Activated CD4-positive, alpha-beta T cell treated with anti-CD3 and anti-CD28 coated beads, Interleukin-2, amount 50 U/mL, for 16 hours (primary cell): ENCODE measurements at regions not wholly inside any gene's neighbourhood (a gene's known extent, or its start where the extent isn't known, plus 50 kb on each side); places are given as distances from the start of the nearest gene placed in this dataset.

Experiments used
- DNase-seq: peaks from one replicate; pipeline ENCODE4 v3.0.0-alpha.2; 2020

DNA sequence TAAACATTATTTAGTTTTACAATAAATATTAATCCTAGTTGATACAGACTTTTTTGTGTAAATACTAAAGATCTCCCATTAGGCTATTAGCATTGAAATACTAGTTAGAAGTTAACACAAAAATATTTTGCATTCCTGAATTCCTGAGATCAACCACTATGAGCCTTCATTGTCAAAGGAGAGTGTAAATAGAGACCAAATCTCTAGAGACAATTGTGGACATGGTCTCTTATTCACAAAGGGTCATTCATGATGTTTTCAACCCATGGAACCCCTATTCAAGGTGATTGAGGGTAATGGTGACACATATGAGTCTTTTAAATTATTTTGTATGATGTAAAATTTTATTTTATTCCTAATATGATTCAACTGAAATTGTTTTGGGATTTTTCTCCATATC, 1454.8 kb upstream of the LRRTM3 start:
- no peak for DNase-seq

DNA sequence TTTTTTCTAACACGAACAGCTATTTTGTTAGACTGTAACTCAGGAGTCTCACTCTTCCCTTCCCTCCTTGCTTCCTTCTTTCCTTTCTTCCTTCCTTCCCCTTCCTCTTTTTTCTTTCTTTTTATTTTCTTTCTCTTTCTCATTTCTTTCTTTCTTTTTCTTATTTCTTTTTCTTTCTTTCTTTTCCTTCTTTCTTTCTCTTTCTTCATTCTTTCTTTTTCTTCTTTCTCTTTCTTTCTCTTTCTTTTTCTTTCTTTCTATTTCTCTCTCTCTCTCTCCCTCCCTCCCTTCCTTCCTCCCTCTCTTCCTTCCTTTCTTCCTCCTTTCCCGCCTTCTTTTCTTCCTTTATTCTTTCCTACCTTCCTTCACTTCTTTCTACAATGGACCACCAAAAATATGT, 1443.0 kb upstream of the LRRTM3 start:
- DNase-seq: no peak

DNA sequence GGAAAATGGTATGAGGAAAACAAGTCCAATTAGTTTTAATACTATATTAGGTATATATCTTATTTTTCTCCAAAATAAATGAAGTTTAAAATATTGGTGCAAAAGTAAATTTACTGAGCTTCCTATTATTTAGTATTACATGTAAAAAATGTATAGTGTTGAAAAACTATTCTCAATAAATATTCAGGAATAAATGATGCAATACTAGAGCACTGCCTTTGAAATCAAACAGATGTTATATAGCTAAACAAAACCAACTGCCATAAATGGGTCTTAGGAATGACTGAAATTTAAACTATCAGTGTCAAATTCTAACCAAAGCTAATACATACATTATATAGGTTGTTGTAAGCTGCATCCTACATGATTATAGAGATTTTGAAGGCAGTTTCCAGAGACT, 1434.0 kb upstream of the LRRTM3 start:
- no peak for DNase-seq

DNA sequence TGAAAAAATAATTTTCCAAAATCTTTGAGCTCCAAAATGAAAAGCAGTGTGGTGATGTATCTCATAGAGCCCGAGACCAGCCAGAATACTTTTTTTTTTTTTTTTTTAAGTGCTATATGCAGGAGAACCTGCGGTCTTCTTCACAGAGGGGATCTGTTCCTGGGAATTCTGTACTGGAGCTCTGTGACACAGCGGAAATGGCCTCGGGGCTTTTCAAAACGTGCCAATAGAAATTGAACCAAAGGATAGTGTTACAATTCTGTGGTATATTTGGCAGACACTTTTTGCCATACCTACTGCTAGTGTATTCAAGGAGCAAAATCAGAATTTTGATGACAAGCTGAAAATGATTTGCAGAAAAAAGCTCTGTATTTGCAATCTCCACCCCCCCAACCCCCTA, 1429.3 kb upstream of the LRRTM3 start:
- DNase-seq: no peak

DNA sequence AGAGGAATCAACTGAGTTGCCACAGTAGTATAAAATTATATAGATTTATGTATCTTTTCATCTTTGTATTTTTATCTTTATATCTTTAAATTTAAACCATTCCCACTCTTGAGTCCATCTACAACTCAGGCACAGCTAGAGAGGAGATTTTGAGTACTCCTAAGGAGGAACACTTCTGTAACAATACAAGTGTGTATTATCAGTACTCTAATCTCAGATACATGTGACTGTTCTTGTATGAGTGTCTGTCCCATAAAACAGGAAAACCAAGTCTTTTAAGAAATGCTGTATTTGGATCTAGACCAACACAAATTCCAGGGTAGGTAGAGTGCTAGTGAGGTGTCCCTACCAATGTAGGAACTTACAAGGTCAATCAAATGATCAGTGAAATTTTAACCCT, 1428.0 kb upstream of the LRRTM3 start:
- DNase-seq: no peak

DNA sequence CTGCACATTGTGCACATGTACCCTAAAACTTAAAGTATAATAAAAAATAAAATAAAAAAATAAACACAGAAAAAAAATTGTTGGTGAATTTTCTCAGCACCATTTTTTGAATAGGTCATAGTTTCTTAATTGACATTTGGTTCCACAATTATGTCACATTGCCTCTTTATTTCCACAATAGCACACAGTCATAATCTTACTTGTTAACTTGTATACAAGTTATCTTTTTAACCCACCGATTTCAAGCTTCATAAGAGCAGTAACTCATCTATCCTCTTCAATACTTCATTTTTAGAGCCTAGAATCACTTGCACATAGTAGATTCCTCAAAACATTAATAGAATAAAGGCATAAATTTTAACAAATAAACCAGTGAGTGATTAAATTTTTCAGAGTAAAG, 1425.1 kb upstream of the LRRTM3 start:
- DNase-seq: no peak

DNA sequence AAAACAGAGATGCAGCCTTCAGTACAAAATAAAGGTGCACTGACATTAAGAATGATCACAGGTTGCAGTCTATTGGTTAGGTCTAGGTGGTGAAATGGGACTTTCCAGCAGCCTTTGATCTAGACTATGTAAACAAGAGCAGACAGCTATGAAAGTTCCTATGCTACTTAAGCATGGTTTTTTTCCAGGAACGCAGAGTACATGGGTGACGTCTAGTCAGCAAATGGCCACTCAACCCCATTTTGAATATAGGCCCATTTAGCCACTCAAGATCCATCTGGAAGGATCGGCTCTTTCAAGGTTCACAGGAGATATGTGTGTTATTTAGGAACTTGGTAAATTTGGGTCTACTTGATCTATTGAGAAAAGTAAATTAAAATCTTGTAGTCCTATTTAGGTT, 1424.6 kb upstream of the LRRTM3 start:
- peak; percentile 5 for DNase-seq

DNA sequence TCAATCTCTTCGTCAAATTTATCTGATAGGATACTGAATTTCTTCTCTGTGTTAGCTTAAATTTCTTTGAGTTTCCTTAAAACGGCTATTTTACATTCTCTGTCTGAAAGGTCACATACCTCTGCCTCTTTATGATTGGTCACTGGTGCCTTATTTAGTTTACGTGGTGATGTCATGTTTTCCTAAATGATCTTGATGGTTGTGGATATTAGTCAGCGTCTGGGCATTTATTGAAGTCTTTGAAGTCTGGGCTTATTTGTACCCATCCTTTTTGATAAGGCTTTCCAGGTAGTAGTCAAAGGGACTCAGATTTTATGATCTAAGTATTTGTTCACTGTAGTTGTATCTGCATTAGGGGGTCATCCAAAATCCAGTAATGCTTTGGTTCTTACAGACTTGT, 1407.5 kb upstream of the LRRTM3 start:
- DNase-seq: no peak

DNA sequence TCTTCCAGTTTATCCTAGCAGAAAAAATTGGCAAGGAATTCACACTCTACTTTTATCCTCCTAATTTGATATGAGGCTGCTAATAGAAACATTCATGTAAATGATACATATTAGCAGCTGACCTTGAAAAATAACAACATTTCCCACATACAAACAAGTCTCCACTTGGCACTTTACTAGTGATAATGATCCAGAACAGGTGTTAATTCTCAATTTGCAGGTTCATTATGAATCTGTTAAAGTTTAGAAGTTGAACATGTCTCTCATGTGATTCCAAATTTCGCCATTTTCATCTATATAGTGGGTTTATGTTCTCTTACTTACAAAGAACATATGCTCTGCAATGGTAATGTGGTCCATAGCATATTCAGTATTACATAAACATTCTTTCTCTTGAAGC, 1396.8 kb upstream of the LRRTM3 start:
- no peak for DNase-seq

DNA sequence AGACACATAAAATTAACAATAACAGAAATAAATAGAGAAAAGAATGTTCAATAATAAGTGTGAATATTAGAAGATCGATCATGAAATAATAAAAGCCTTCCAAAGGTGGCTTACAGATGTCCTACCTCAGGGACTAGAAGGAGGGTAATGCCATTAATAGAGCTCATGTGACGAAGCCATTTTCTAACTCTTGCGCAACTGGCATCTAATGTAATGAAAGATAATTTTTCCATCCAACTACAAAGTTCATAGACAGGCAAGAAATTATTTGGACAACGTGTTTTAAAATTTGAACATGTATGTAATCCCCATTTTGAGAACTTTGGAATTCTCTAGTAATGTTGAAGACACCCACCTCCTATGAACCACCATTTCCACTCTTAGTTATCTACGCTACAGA, 1394.3 kb upstream of the LRRTM3 start:
- DNase-seq: no peak

DNA sequence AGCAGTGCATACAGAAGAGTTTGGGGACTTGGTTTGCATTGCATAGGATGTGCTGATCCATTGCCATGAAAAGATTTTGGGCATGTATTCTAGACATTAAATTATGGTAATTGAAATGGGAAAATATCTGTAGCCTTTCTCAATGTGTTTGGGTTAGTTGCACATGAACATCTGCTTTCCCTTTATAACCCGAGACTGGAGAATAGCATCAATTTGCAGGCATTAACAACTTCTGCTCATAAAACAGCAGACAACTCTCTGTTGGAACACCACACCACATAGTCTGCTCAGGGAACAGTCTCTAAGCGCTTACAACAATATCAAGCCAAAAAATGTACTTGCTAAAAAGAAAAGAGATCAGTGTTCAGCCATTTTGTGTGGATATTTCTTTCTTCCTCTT, 1391.1 kb upstream of the LRRTM3 start:
- DNase-seq: no peak

DNA sequence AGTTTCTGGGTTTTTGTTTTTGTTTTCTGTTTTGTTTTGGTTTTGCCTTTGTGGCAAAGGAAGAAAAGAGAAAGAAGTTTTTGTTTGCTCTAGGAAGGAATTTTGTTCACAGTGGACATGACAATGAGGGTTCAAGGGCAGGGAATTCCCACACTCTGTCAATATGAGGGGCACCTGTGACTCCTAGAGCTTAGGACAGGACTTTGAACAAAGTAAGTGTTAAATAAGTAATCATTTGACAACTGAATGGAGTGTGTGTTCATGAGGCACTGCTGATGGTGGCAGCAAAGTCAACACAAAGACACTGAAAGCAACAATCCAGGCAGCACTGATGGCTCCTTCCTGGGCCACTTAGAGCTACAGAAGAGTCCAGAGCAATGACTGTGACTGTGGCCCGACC, 1381.1 kb upstream of the LRRTM3 start:
- DNase-seq: no peak

DNA sequence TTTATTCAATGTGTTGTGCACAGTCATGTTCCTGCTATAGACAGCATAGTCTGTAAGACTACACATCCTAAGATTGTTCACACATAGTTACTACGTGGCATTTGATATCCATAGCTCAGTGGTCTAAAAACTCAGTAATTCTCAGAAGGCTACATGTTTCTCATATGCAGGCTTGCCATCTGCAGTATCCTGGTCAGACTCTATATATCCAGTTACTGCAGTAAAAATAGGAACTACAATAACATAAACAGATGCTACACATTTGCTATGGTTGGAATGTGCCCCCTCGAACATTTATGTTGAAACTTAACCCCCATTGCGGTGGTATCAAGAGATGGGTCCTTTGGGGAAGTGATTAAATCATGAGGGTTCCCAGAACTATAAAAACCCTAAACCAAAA, 1377.8 kb upstream of the LRRTM3 start:
- no peak for DNase-seq

DNA sequence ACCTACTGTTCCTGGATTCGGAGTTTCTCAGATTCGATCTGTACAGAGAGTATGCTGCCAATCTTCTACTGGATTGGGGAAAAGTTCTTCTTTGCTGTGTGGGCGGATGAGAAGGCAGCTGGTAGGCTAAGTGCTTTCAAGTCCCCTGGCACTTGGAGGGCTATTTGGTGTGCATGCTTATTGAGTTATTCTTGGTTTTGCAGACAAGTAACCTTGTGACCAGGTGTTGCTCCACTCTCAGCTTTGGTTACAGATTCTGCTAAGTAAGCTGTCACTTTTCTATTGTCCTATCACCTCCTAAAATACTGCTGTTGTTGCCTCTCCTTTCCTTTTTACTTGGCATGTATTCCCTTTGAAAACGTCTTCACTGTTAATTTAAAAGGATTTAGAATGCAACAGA, 1375.1 kb upstream of the LRRTM3 start:
- DNase-seq: no peak

DNA sequence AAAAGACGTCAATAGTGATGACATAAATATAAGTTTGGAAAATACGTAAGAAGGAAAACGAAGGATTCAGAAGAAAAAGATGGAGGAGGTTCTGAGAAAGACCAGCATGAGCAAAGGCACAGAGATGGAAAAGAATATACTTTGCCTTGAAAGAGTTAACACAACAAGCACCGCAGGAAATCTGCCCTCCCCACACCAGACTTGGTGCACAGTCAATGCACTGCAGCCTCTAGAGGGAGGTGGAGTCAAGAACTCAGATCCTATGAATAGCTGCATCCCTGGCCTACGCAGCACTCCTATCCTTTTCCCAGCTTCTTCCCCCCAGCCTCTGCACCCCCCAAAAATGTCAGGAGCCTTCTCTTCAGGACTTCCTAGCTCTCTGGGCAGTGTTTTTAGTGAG, 1370.6 kb upstream of the LRRTM3 start:
- no peak for DNase-seq

DNA sequence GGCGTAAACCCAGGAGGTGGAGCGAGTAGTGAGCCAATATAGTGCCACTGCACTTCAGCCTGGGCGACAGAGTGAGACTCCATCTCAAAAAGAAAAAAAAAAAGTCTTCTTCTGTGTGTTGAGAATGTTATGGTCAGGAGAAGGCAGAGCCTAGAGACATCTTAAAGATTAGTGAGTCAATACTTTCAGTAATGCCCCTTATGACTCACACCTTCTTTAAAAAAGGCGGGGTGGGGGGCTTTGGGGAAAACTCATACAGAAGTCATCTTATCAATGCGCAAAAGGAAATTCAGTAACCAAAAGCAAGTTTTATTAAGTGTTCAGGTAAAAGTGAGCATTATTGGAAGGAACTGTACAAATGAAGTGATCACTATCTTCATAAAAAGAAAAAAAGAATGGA, 1369.8 kb upstream of the LRRTM3 start:
- no peak for DNase-seq

DNA sequence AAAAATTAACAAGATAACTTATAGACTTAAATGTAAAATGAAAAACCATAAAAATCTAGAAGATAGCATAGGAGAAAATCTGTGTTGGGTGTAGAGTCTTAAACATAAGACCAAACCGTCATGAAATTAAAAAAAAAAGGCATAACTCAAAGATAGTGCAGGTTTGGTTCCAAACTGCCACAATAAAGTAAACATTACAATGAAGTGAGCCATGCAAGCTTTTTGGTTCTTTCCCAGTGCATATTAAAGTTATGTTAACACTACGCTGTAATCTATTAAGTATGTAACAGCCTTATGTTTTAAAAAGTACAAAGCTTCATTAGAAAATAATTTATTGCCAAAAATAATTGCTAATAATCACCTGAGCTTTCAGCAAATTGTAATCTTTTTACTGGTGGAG, 1366.5 kb upstream of the LRRTM3 start:
- no peak for DNase-seq

DNA sequence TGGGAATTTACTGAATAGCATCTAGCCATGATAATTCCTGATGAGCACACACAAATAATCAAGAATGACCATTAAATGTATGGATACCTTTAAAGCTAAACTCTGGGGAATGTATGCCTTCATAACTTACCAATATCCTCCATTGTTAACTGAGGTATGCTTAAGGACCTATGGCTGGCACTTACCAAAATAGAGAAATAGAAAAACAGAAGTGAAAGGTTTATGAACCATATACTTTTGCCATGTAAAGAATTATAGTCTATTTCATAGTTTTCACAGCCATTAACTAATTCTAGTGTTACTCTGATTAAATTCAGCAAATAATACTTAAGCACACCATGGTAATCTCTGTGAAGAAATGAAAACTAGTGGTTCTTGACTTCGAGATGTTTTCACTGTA, 1360.6 kb upstream of the LRRTM3 start:
- DNase-seq: no peak

DNA sequence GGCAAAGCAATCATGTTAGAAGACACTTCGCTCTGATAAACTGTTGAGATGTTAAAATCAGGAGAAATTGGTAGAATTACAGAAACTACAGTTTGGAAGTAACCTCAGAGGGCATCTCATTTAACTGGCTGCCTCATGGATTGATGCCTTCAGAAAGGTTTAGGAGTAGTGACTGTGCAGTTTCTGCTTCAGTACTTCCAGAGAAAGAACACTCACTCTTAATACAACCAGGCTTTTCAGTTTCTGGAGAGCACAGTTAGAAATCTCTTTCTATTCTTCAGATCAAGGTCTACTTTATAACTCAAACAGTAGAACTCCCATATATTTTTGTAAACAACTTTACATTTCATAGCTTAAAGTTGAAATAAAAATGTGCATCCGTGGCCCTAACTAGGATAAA, 1358.9 kb upstream of the LRRTM3 start:
- DNase-seq: no peak

DNA sequence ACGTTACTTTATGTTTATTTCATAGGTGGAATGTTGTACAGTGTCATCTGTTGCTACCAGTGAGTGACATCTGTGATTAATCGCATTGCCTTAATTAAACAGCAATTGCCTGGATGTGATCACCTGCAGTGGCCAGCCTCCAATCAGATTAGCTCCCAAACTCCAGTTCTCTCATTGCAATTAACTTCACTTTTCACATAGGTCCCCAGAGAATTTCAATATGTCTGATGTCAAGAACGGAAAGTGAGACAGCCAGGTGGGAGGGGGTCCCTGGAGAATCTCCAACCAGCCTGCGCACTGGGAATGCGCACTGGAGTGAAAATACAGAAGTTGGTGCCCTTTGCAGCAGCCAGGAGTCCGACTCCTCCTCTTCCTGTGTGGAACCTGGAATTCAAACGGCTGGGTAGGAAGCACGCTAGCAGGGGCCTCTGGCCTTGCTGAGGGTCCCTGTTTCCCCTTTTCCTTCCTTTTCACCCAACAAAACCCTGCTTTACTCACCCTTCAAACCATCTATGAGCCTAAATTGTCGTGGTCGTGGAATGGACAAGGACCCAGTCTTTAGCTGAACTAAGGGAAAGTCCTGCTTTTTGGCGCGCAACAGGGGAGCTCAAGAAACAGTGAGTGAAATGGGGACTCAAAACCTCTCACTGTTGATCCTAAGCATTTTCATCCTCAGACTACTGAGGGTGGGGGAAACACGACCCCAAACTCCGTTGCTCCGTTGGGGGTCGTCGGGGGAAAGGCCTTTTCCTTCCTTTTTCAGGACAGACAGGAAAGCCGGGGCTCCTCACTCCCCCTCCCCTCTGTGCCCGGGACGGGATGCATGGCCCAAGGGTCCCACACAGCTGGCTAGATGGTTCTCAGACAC, 1355.5 kb upstream of the LRRTM3 start:
- no peak for DNase-seq

DNA sequence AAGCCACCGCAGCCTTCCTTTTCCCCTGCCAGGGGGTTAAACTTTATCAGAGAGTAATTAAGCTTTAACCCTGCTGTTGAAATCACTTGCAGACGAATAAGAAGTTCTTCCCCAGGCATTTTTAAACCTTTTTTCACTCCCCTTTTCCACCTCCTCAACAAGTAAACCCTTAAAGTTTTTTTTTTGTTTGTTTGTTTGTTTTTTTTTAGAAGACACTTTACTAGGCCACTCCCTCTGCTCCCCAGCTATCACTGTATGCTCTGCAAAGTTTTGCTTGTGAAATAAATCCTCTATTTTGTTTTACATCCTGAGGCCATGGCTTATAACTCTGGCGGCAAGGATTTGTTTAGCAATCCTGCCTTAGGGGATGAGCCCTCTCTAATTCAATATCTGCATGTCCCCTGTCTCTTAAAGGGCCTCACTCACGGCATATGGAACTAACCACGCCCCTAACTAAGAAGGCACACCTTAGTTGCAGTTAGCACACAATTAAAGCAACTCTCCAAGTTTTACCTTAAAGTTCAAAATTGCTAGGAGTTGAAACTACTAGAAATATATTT, 1354.7 kb upstream of the LRRTM3 start:
- no peak for DNase-seq

DNA sequence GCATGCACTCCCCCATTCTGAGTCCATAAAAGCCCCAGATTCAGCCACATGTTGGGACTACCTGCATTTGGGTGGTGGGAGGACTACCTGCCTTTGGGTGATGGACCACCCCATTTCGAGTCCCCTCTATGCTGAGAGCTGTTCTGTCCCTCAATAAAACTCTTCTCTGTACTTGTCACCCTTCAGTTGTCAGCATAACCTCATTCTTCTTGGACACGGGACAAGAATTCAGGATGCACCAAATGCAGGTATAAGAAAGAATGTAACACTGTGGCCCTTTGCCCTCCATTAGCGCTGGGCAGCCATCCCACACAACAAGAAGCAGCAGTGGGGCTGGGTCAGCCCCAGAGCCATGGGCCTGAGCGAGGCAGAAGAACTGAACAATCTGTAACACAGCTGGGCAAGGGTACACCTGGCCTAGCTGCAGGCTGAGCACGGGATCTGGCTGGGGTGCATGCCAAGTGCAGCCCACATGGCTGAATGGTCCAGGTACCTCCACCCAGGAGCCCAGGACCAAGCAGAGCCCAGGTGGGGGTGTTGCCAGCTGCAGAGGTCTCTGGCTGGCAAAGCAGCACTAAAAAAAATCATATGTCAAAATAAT, 1344.3 kb upstream of the LRRTM3 start:
- DNase-seq: no peak

DNA sequence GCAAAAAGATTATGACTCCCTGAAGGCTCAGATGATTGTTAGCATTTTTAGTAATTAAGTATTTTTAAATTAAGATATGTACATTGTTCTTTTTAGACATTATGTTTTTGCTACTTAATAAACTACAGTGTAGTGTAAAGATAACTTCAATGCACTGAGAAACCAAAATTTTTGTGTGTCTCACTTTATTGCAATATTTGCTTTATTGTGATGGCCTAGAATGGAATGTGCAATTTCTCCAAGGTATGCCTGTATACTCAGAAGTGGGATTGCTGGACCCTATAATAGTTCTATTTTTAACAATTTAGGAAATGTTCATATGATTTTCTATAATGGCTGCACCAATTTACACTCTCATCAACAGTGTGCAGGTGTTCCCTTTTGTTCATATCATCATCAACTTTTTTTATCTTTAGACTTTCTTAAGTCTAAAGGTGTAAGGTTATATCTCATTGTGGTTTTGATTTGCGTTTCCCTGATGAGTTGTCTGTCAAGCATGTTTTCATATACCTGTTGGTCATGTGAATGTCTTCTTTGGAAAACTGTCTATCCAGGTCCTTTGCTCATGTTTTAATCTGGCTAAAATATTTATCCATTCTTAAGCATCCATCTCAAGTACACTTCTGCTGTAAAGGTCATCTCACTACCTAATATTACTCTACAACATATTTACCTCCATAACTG, 1323.5 kb upstream of the LRRTM3 start:
- DNase-seq: no peak

DNA sequence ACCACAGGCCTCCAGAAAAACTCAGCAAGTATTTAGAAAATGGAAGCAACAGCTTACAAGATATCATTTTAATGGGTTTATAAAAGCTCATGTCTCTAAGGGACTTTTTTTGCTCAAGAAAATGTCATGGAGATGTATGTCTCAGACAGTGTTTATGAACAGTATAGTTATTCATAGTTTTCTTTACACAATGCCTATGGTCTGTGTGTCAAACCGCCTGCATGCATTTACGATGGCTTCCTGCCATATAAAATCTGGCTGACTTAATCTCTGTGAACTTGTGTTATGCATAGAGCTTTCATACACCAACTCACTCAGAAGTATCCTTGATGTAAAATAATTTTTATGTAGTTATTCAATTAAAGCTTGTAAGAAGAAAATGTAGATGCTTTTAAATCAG, 1314.2 kb upstream of the LRRTM3 start:
- no peak for DNase-seq
